NCI-H526 (cell line): ENCODE measurements at regions not wholly inside any gene's neighbourhood (a gene's known extent, or its start where the extent isn't known, plus 50 kb on each side); places are given as distances from the start of the nearest gene placed in this dataset.

ENCODE experiments used
- DNase-seq, 2 experiments: peaks; one replicate each; lab custom pipeline; 2025; lab: John Stamatoyannopoulos, UW

GRCh38 chr5:2009986-2010914, 127.5 kb upstream of the IRX4 start:
- DNase-seq: no peak

- DNase-seq: no peak
These were observed 126.3 kb upstream of the IRX4 start for GRCh38 chr5:2008851-2009629.

DNA sequence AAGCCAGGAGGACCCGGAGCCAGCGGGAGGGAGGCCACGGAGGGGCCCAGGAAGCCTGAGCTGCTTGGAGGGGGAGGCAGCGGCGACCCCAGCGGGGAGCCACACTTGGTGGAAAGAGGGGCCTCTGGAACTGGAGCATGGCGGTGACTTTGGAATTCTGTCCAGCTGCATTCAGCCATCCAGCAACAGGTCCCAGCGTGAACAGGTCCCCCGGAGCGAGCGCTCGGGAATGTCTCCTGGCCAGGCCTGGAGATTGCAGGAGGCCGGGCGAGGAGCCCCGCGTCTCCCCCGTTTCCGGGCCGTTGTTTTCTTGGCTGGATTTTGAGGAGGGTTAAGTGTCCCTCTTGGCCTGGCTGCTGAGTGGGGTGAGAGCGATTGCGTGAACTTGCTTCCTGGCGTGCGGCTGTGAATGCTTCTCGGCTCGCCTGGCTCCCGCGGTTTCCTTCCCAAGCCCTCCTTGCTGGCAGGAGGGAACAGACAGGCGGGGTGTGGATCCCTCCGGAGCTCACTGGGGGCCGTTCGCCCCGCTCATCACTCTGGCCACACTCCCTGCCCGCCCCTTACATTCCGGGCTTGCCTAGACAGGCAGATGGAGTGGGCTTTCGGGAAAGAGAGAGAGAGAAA, 125.3 kb upstream of the IRX4 start:
- no peak for DNase-seq

- DNase-seq: no peak
These were observed 124.8 kb upstream of the IRX4 start for GRCh38 chr5:2007496-2007877.

- no peak for DNase-seq
These were observed 124.2 kb upstream of the IRX4 start for GRCh38 chr5:2006971-2007291.

DNA sequence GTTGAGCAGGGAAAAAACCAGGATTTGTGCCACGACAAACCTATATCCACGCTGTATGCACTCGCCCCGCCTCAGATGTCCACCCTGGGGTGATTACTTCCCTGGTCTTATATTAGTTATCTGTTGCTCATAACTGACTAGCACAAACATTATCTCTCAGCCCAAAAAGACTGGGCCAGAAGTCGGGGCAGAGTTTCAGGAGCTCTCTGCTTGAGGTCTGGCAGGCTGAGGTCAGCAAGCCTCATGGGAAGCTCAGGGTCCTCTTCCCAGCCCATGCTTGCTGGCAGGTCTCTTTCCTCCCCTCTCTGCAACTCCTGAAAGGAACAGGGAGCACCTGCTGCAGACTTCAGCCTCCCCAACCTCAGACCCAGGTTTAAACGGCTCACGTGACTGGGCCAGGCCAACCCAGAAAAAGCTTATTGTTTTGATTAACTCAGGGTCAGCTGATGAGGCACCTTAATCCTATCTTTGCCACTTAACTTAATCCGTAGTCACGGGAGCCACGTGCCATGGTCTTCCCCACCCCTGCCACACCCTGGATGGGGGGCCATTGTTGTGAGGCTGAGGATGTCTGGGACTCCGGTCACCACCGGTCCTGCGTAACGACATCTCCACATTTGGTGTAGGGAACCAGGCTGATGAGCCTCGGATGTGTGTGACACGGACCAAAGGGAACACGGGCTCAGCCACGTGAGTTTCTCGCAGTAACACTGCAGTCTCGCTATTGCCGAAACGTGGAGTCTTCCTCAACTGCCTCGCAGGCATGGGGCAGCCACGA, 123.7 kb upstream of the IRX4 start:
- no peak for DNase-seq

DNA sequence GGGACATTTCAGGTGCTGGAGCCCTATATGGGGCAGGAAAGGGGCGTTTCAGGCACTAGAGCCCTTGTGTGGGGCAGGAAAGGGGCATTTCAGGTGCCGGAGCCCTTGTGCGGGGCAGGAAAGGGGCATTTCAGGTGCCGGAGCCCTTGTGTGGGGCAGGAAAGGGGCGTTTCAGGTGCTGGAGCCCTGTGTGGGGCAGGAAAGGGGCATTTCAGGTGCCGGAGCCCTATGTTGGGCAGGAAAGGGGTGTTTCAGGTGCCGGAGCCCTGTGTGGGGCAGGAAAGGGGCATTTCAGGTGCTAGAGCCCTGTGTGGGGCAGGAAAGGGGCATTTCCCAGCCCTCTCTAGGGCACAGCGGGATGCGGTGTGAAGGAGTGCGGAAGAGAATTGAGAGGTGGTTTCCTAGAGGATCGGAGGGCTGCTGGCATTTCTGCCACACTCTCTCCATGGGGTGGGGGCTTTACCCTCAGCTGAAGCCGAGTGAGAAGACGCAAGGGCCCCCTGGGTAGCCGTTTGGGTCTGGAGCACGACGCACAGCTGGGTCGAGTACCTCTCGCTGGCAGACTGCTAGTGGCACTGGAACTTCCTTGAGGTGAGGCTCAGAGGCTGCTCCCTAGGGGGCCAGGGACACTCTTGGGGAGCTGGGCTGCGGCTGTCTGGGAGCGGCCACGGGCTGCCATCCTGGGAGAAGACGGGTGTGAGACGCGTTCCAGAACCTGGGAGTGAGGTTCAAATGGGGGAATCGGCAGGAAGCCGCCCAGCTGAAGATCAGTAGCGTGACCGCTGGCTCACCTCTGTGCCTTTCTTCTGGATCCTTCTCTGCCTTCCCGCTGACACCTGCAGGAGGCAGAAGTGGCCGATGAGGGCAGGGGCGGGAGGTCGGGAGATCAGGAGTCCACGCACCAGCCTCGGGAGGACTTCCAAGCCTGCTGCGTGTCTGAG, 122.6 kb upstream of the IRX4 start:
- no peak for DNase-seq

DNA sequence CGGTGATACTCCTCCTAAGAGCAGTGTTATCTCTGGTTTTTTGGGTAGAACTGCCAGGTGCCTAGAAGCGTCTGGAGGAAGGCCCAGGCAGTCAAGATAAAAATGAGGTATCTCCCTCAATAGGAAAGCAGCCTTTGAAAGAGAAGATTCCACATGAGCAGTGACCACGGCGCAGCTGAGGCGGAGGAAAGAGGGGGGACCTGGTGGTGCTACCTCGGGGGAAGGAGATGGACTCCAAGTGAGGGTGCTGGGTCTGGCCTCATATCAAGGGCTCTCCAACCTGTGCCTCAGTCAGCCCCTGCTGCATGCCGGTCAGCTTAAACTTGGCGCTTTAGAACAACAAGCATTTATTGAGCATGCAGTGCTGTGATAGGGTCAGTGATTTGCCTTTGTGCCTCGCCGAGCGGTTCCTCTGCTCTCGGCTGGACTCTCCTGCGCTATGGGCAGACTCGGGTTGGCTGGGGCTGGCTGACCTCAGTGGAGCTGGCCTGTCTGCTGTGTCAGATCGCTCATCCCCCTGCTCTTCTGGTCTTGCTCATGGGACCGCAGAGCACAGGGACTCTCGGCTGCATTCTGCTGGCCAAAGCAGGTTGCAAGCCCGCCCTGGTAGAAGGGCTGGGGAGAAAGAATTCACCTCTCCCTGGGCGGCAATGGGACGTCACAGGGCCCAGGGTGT, 121.1 kb upstream of the IRX4 start:
- DNase-seq: no peak

DNA sequence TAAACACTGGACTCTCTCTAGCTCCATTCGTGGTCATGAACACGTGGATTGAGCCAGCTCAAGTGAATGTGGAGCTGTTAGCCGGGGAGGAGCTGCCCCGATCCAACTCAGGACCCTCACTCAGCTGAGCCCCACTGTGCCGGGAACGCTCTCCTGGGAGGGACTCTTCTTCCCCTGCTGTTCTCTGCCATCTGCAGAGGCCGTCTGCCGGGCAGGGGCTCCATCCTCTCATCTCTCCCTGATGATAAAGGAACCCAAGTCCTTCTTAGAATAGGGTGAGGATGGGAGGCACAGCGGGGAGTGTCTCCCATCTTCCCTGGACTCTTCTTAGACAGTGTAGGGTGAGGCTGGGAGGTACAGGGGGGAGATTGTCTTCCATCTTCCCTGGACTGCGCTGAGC, 120.5 kb upstream of the IRX4 start:
- DNase-seq: no peak

DNA sequence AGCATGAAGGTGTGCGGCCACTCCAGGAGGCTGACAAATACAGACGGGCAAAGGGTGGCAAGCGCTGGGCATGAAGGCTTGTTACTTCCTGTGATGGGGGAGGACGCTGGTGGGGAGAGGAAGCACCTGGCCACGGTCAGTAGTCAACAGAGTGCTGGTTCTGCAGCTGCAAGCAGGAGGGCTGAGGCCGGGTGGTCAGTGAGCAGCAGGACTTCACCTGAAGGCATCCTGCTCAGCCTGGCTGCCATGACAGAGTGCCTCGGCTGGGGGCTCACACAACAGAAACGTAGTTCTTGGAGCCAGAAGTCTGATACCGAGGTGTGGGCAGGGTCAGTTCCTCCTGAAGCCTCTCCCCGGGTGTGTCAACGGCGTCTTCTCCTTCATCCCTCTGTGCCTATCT, 118.6 kb upstream of the IRX4 start:
- DNase-seq: no peak

DNA sequence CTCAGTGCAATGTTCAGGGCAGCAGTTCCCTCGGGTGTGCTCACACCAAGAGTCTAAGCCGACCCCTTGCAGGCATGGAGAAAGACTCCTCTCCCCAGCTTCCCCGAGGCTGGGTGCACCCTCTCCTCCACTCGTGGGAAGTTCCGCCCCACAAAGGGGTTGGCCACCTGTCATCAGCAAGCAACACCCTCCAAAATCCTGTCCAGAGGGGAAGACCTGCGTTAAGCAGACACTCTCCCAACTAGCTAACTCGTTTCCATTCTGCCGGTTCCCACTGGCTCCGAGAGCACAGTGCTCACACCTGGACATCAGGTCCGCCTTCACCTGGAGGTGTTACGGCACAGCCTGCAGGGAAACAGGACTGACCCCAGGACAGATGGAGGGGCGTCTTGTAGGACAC, 117.9 kb upstream of the IRX4 start:
- no peak for DNase-seq

DNA sequence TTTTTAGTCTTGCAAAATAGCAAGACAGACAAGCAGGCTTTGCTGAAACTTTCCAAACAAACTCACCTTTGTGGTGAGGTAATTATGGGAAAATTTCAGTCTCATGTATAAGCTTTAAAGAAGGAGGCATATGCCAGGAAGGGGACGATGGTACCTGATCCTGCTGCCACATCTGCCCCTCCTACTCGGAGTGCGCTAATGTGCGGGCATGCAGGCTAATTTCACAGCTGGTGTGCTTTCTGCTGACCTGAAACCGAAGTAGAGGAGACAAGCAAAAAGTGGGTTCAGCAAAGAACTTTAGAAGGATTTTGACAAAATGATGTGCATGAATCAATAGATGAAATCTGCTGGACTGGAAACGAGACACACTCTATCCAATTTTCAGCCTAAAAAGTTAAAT, 117.1 kb upstream of the IRX4 start:
- no peak for DNase-seq

- no peak for DNase-seq
These were observed 116.1 kb upstream of the IRX4 start for GRCh38 chr5:1998716-1999317.

DNA sequence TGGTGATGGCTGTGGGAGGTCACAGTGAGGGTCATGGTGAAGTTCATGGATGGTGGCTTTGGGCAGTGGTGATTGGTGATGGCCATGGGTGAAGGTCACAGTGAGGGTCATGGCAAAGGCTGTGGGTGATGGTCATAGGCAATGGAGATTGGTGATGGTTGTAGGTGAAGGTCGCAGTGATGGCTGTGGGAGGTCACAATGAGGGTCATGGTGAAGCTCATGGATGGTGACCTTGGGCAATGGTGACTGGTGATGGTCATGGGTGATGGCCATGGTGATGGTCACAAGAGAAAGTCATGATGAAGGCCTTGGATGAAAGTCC, 115.6 kb upstream of the IRX4 start:
- DNase-seq: no peak

GRCh38 chr5:1997640-1998347, 115.1 kb upstream of the IRX4 start:
- DNase-seq: no peak

GRCh38 chr5:1995491-1995890, 112.8 kb upstream of the IRX4 start:
- DNase-seq: no peak

DNA sequence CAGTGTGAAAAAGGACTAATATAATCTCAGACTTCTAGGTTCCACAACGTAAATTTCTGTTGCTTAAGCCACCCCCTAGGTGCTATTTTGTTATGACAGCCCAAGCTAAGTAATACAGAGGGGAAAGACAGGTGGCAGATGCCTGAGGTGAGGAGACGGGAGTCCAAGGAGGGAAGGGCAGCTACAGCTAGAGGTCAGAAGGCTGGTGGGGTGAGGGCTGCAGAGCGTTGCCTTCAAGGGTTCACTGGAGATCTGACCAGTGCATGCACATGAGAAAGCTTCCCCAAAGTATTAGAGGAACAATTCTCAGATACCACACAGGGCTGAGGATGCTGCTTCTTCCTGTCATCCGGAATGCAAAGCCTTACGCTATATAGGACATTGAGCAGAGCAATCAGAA, 104.7 kb upstream of the IRX4 start:
- no peak for DNase-seq

DNA sequence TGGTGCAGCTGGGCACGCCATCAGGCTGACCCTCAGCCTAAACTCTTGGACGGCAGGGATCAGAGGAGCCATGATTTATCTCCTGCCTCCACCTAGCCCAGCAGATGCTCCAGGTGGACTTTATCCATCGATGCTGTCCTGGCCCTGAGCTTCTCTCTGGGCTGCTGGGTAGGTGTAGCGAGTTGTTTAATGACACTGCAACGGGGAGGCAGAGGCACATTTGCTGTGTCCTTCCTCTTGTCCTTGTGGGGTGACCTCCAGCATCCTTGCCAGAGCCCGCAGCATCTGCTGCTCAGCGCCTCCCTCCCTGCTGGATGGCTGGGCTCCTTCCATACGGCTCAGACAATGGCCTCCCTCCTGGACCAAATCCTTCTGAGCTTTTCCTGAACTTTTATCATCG, 103.1 kb upstream of the IRX4 start:
- DNase-seq: no peak

GRCh38 chr5:1983919-1984695, 101.4 kb upstream of the IRX4 start:
- no peak for DNase-seq
